ENCODE measurements at regions not wholly inside any gene's neighbourhood (a gene's known extent, or its start where the extent isn't known, plus 50 kb on each side); places are given as distances from the start of the nearest gene placed in this dataset.

DNA sequence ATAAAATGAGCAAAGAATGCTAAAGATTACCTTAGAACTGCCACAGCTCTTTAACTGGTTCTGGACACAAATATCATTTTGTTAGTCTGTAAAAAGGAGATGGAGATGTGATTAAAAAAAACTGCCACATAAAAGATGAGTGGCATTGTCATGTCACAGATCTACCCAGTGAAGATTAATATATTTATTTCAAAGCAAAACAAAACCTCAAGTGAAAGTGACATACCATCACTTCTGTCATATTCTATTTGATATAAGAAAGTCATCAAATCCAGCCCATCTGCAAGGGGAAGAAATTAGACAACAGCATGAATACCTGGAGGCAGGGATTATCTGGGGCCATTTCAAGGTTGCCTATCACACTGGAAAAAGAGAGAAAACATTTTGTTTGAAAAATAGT lies 417.6 kb upstream of the LRRTM4 start:
- no peak for TF ChIP-seq CTCF (IDR thresholded peaks at IDR 0.05)
- Mint-ChIP-seq H3K27ac (ENCODE audit: unreplicated experiment) (no peak overlapping the region), H3K4me3 (ENCODE audit: unreplicated experiment) (no peak overlapping the region), H3K36me3 (ENCODE audit: unreplicated experiment) (no peaks in the 10 kb centered on the region), H3K27me3 (ENCODE audit: unreplicated experiment) (no peaks in the 10 kb centered on the region), H3K9me3 (ENCODE audit: unreplicated experiment) (peaks cover 4% of the 10 kb centered on the region), H3K4me1 (ENCODE audit: unreplicated experiment) (no peaks in the 10 kb centered on the region)
- no peak for DNase-seq (ENCODE audit: extremely low spot score, unreplicated experiment)

DNA sequence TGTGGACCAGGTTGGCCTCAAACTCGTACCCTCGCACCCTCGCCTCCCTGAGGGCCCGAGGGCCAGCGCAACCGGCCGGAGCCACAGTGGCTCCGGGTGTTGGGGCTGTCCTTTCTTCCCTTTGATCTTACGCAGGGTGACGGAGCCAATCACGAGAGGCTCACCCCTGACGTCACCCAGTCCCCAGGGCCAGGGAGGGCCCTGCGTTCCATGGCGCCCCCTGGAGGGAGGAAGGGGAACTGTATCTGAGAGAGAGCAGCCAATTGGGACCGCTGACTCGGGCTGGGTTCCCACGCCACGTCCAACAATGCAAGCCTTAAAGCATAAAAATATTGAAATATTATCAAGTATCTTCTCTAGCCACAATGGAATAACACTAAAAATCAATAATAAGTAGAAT lies 432.8 kb upstream of the LRRTM4 start:
- Mint-ChIP-seq H3K4me3 (ENCODE audit: unreplicated experiment) (no peak overlapping the region), H3K27ac (ENCODE audit: unreplicated experiment) (no peak overlapping the region), H3K27me3 (ENCODE audit: unreplicated experiment) (no peaks in the 10 kb centered on the region), H3K36me3 (ENCODE audit: unreplicated experiment) (no peaks in the 10 kb centered on the region), H3K4me1 (ENCODE audit: unreplicated experiment) (no peaks in the 10 kb centered on the region), H3K9me3 (ENCODE audit: unreplicated experiment) (peaks cover 63% of the 10 kb centered on the region)
- no peak for TF ChIP-seq CTCF (IDR thresholded peaks at IDR 0.05)
- no peak for DNase-seq (ENCODE audit: extremely low spot score, unreplicated experiment)

DNA sequence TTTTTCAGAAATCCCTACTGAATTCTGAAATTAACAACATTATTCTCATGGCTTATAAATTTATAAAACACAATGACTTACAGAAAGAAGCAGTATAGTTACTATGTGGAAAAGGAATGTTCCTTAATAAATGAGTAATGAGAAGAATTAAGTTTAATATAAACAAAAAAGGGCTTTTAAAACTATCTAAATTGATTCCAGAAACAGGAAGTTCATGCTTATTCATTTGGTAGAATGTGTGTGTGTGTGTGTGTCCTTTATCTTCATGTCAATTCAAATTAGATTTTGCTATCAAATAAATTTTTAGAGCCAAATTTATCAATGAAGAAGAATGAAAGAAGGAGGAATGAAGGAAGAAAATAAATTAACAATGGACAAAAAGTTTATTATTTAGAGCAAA lies 440.8 kb upstream of the LRRTM4 start:
- TF ChIP-seq CTCF (IDR thresholded peaks at IDR 0.05) = no peak
- peaks cover 34% of the 10 kb centered on the region for H3K9me3 Mint-ChIP-seq (ENCODE audit: unreplicated experiment)
- no peaks in the 10 kb centered on the region for H3K36me3 Mint-ChIP-seq (ENCODE audit: unreplicated experiment)
- H3K4me3 Mint-ChIP-seq (ENCODE audit: unreplicated experiment) = no peak overlapping the region
- no peaks in the 10 kb centered on the region for H3K4me1 Mint-ChIP-seq (ENCODE audit: unreplicated experiment)
- no peak overlapping the region for H3K27ac Mint-ChIP-seq (ENCODE audit: unreplicated experiment)
- no peaks in the 10 kb centered on the region for H3K27me3 Mint-ChIP-seq (ENCODE audit: unreplicated experiment)
- DNase-seq (ENCODE audit: extremely low spot score, unreplicated experiment) = no peak

DNA sequence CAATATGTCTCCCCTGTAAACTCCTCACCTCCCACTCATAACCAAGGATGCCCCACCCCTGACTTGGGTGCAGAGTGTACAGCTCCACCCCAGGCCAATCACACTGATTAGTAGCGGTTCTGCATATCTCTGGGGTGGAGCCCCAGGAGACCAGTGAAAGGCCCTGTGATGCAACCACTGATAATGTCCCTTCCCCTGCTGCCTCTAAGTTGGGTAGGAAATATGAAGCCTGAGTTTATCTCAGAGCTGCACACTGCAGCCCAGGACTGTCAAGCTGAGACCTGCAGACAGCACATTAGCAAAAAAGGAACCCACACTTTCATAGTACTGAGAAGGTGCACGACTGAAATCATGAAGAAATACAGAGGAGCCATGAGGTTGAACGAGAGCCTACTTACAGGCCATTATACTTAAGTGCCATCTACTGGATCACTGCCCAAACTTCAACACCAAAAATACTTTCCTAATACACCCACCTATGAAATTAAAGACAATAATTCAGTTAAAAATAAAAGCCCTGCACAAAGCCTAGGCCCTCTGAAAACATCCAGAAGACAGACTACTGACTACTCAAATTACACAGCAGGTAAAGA lies 455.4 kb upstream of the LRRTM4 start:
- Mint-ChIP-seq H3K36me3 (ENCODE audit: unreplicated experiment) (no peaks in the 10 kb centered on the region), H3K27ac (ENCODE audit: unreplicated experiment) (no peak overlapping the region), H3K4me1 (ENCODE audit: unreplicated experiment) (no peaks in the 10 kb centered on the region), H3K27me3 (ENCODE audit: unreplicated experiment) (no peaks in the 10 kb centered on the region), H3K4me3 (ENCODE audit: unreplicated experiment) (no peak overlapping the region), H3K9me3 (ENCODE audit: unreplicated experiment) (peaks cover 47% of the 10 kb centered on the region)
- no peak for DNase-seq (ENCODE audit: extremely low spot score, unreplicated experiment)
- TF ChIP-seq CTCF (IDR thresholded peaks at IDR 0.05) = no peak

- peaks cover 4% of the 10 kb centered on the region for H3K9me3 Mint-ChIP-seq (ENCODE audit: unreplicated experiment)
- H3K27ac Mint-ChIP-seq (ENCODE audit: unreplicated experiment) = no peak overlapping the region
- H3K27me3 Mint-ChIP-seq (ENCODE audit: unreplicated experiment) = no peaks in the 10 kb centered on the region
- no peaks in the 10 kb centered on the region for H3K36me3 Mint-ChIP-seq (ENCODE audit: unreplicated experiment)
- H3K4me1 Mint-ChIP-seq (ENCODE audit: unreplicated experiment) = no peaks in the 10 kb centered on the region
- no peak for DNase-seq (ENCODE audit: extremely low spot score, unreplicated experiment)
- TF ChIP-seq CTCF (IDR thresholded peaks at IDR 0.05) = no peak
- H3K4me3 Mint-ChIP-seq (ENCODE audit: unreplicated experiment) = no peak overlapping the region
Measured at GRCh38 chr2:77995161-77995560, 473.0 kb upstream of the LRRTM4 start.
